Tongue (tissue), 1 donor: ENCODE measurements at regions not wholly inside any gene's neighbourhood (a gene's known extent, or its start where the extent isn't known, plus 50 kb on each side); places are given as distances from the start of the nearest gene placed in this dataset.

ENCODE experiments used
- DNase-seq: peaks from one replicate; pipeline ENCODE4 v3.0.0-alpha.2; 2015

- no peak for DNase-seq
These were observed 76.9 kb upstream of the ANK3 start for GRCh38 chr10:60466267-60467201.

DNA sequence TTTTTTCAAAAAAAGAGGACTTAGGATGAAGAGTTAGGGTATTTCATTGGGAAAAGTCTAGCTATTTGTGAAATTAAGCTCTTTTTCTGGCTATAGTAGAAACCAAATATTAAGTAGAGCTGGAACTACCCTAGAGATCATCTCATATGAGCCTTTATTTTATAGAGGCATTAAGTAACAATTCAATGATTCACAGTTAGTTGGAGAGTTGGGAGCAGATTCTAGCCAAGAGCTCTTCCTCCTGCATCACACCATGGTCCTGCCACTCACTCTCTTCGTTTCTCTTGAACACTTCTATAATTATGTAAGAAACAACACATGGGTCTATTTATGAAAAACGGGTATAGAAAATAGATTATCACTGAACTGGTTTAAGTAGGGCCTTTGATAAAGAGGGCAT, 76.1 kb upstream of the ANK3 start:
- no peak for DNase-seq

DNA sequence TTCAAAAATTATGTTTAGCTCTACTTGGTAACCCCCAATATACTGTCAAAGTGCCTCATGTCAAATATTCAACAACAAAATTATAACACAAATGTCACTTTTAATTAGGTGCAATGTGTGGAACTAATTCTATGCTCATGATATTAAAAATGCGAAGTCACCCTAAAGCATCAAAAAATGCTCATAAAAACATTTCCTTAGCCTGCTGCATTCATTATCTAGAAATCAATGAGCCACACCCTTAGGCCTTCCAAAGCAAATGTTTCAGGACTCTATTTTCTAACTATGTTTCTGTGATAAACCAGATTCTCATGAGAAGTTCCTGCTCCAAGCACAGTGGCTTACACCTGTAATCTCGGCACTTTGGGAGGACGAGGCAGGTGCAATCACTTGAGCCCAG, 75.0 kb upstream of the ANK3 start:
- DNase-seq: no peak

GRCh38 chr10:60463746-60464145, 74.1 kb upstream of the ANK3 start:
- no peak for DNase-seq

- DNase-seq: no peak
These were observed 72.0 kb upstream of the ANK3 start for GRCh38 chr10:60461688-60462087.

DNA sequence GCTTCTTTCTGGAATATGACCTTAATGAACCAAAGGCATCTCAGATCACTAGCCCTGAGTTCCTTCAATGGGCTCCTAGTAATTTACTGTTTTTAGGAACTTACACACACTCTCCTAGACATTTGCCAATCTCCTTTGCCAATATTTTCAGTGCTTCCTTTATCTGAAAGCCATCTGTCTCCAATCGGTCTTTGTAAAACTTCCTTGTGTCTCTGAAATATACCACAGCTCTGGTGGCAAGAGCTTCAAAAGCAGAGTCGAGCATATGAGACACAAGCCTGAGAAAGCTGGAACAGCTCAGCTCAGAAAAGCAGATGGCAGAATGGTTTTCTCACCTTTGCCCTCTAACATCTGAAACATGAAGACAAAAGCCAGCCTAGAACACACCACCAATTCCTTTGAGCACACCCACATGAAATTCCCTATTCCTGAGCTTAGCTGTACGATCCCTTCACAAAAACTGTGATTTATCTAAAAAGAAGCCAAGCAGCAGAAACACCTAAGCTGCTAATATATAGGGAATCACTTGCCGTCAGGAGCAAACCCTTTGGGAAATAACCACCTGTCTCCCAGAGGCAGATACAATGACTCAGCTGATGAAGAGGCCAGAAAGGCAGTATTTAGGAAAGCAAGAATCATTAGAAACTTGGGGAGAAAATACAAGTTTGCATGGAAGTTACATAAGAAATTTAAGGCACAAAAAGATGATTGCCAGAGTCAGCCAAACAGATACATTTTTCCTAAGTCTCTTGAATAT, 70.2 kb upstream of the ANK3 start:
- DNase-seq: no peak

- DNase-seq: no peak
These were observed 66.4 kb upstream of the ANK3 start for GRCh38 chr10:60456053-60456452.

DNA sequence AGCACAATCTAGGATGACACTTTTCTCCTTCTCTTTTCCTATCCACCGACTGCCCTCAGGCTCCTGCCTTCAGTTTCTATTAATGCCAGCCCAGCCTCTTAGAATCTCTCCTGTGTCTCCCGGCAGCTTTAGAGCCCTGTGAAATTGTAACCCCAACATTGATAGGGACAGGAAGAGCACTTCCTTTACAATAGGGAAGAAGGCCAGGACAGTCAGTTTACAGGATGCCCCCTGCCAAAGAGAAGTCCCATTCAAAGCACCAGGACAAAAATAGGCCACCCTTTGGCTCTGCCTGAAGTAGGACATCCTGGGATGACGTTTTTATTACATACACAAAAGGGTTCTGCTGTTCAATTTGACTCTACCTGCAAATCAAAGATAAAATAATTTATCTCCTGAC, 64.7 kb upstream of the ANK3 start:
- DNase-seq: no peak

GRCh38 chr10:60453036-60453435, 63.4 kb upstream of the ANK3 start:
- no peak for DNase-seq

GRCh38 chr10:60450291-60450690, 60.6 kb upstream of the ANK3 start:
- DNase-seq: no peak

DNA sequence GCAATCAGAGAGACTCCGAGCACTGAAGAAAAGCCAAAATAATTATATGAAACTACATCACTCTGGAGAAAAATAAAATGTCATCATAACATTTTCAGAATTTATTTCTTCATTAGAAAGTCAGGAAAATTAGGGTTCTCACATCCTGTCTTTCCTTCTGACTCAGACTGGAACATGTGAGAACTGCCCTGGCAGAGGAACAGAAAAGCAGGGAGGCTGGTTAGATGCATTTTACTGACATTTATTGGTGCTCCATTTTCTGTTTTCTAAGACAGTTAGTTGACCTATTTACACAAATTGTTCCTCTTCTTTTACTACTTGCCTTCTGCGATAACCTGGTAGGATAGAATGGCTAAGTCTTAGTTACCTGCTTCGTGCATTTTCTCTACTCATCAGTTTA, 58.6 kb upstream of the ANK3 start:
- DNase-seq: no peak

DNA sequence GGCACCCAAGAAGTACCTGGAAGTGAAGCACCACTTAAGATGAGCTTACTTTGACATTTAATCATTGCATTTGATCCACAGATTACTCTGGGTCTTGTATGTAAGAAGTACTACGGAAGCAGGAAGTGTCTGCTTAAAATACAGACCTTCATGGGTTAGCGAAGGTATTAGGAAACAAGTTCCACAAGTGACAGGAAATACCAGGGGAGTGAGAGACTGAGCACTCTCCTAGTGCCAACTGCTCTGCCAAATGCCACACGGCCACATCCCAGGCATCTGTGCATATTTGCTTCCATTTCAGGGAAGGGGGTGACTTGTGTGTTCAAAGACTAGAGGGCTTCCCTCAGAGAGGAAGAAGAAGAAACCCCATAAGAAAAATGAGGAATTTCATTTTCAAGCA, 57.2 kb upstream of the ANK3 start:
- no peak for DNase-seq

GRCh38 chr10:60446070-60446833, 56.6 kb upstream of the ANK3 start:
- DNase-seq: no peak

DNA sequence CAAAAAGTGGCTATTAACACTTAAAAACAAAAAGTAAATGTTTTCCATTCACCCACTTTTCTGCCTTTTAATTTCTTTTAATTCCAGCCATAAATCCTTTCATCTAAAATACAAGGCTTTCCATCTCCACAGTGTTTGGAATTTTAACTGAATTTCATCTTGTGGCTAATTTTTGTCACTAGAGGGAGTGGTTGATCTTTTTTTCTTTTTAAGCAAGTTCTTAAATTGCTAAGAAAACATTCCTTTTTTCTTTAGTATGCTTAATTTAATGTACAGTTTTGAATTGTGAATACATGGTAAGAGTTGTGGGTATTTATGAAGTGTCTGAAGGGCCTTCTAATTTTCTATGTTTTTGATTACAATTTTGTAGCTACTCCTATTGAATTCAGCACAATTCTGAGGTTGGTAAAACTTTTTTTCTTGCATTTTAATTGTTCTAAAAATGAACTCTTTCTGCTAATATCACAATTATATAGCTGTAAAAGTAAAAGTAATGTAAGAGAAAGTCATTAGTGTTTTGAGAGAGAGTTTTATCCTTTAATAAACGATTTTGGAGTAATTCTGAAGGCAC, 54.9 kb upstream of the ANK3 start:
- DNase-seq: peak; percentile 60

- no peak for DNase-seq
These were observed 53.7 kb upstream of the ANK3 start for GRCh38 chr10:60443346-60443745.

DNA sequence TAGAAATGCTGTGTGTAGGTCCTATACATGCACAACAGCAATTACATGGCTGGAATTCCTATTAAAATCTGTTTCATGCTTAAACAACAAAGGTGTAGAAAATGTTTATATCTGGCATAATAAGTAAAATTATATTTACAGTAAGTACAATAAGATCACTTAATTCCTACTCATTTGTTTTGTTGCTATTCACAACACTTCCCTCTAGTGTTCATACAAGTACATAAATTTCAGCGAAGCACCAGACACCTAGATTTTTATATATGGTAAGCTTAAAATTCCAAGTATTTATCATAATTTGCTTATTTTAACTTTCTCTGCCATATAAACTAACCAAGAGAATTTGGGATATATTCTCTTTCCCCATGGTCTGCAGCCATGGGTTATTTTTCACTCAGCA, 51.8 kb upstream of the ANK3 start:
- DNase-seq: no peak

DNA sequence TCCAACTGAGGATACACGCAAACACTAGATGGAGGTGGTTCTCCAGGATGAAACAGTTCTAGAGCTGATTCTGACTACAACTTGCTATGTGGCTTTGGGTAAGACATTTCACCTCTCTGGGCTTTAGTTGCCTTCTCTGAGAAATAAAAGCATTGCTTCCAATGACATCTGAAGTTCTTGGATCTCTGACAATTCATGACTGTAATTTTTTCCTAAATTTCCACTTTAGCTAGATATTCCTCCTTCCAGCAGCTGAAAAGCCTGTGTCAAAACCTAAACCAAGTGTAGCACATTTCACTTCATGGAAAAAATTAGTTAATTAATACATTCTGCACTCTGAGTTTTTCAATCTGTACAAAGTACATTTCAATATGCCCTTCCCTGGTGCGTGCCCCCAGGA, 50.0 kb upstream of the ANK3 start:
- DNase-seq: no peak
